GM18511 (cell line): ENCODE measurements at regions not wholly inside any gene's neighbourhood (a gene's known extent, or its start where the extent isn't known, plus 50 kb on each side); places are given as distances from the start of the nearest gene placed in this dataset.
"Not testable (repeated sequence)": the region's sequence is repeated elsewhere in the genome, so short reads cannot be mapped to it uniquely, and the experiment has no call there.

Source experiments
- ATAC-seq: cut with Tn5 transposase; IDR thresholded peaks from one replicate; pipeline ENCODE4 v1.9.1; 2021; ENCODE audit warnings: mild to moderate bottlenecking, moderate library complexity; ENCODE audit not compliant: unreplicated experiment

- ATAC-seq = not testable (repeated sequence)
Observed at GRCh38 chr7:65613644-65614289, 240.1 kb downstream of the ZNF92 start.

GRCh38 chr7:65616111-65616510, 242.5 kb downstream of the ZNF92 start:
- not testable (repeated sequence) for ATAC-seq

- not testable (repeated sequence) for ATAC-seq
Observed at GRCh38 chr7:65620216-65620615, 246.6 kb downstream of the ZNF92 start.

- ATAC-seq = peak; percentile 69
Observed at GRCh38 chr7:65621580-65622201, 248.0 kb downstream of the ZNF92 start.

- ATAC-seq = not testable (repeated sequence)
Observed at GRCh38 chr7:65631236-65631635, 241.6 kb upstream of the VKORC1L1 start.

GRCh38 chr7:65633587-65634404, 239.1 kb upstream of the VKORC1L1 start:
- not testable (repeated sequence) for ATAC-seq

GRCh38 chr7:65638918-65639317, 234.0 kb upstream of the VKORC1L1 start:
- not testable (repeated sequence) for ATAC-seq

GRCh38 chr7:65639717-65640116, 233.2 kb upstream of the VKORC1L1 start:
- ATAC-seq = not testable (repeated sequence)

GRCh38 chr7:65643498-65643897, 229.4 kb upstream of the VKORC1L1 start:
- not testable (repeated sequence) for ATAC-seq

GRCh38 chr7:65647153-65647964, 225.5 kb upstream of the VKORC1L1 start:
- ATAC-seq = not testable (repeated sequence)

GRCh38 chr7:65651174-65651573, 221.7 kb upstream of the VKORC1L1 start:
- not testable (repeated sequence) for ATAC-seq

- not testable (repeated sequence) for ATAC-seq
Observed at GRCh38 chr7:65651826-65652592, 220.9 kb upstream of the VKORC1L1 start.

- not testable (repeated sequence) for ATAC-seq
Observed at GRCh38 chr7:65652669-65653068, 220.2 kb upstream of the VKORC1L1 start.

GRCh38 chr7:65656494-65657188, 216.2 kb upstream of the VKORC1L1 start:
- ATAC-seq = not testable (repeated sequence)

GRCh38 chr7:65683362-65683761, 189.5 kb upstream of the VKORC1L1 start:
- not testable (repeated sequence) for ATAC-seq

- not testable (repeated sequence) for ATAC-seq
Observed at GRCh38 chr7:65699026-65699714, 173.7 kb upstream of the VKORC1L1 start.

GRCh38 chr7:65699715-65700356, 173.0 kb upstream of the VKORC1L1 start:
- ATAC-seq = not testable (repeated sequence)

GRCh38 chr7:65719123-65719798, 153.6 kb upstream of the VKORC1L1 start:
- ATAC-seq = not testable (repeated sequence)
